ENCODE measurements at regions not wholly inside any gene's neighbourhood (a gene's known extent, or its start where the extent isn't known, plus 50 kb on each side); places are given as distances from the start of the nearest gene placed in this dataset.

GRCh38 chr1:88035578-88035977, 648.5 kb upstream of the PKN2 start:
- H3K4me1 ChIP-seq, result no peaks in the 10 kb centered on the region
- no peak overlapping the region for H3K4me3 ChIP-seq
- H3K9me3 ChIP-seq, result peaks cover 0 to 21% (median 3%) of the 10 kb centered on the region in 3 donors
- intact Hi-C loops (cut with DNase I), result no loop called here
- H3K27me3 ChIP-seq, result no peaks in the 10 kb centered on the region
- no peaks in the 10 kb centered on the region for H3K36me3 ChIP-seq
- WGBS, 2 donors, result 82 to 96% methylated on average over 4 to 8 of the region's 8 CpGs
- TF ChIP-seq, protein P1, sequence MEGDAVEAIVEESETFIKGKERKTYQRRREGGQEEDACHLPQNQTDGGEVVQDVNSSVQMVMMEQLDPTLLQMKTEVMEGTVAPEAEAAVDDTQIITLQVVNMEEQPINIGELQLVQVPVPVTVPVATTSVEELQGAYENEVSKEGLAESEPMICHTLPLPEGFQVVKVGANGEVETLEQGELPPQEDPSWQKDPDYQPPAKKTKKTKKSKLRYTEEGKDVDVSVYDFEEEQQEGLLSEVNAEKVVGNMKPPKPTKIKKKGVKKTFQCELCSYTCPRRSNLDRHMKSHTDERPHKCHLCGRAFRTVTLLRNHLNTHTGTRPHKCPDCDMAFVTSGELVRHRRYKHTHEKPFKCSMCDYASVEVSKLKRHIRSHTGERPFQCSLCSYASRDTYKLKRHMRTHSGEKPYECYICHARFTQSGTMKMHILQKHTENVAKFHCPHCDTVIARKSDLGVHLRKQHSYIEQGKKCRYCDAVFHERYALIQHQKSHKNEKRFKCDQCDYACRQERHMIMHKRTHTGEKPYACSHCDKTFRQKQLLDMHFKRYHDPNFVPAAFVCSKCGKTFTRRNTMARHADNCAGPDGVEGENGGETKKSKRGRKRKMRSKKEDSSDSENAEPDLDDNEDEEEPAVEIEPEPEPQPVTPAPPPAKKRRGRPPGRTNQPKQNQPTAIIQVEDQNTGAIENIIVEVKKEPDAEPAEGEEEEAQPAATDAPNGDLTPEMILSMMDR (IDR thresholded peaks at IDR 0.05), result no peak
- TF ChIP-seq POLR2A (IDR thresholded peaks at IDR 0.05), result no peak
- no peak for DNase-seq
- no peak overlapping the region for H3K27ac ChIP-seq

DNA sequence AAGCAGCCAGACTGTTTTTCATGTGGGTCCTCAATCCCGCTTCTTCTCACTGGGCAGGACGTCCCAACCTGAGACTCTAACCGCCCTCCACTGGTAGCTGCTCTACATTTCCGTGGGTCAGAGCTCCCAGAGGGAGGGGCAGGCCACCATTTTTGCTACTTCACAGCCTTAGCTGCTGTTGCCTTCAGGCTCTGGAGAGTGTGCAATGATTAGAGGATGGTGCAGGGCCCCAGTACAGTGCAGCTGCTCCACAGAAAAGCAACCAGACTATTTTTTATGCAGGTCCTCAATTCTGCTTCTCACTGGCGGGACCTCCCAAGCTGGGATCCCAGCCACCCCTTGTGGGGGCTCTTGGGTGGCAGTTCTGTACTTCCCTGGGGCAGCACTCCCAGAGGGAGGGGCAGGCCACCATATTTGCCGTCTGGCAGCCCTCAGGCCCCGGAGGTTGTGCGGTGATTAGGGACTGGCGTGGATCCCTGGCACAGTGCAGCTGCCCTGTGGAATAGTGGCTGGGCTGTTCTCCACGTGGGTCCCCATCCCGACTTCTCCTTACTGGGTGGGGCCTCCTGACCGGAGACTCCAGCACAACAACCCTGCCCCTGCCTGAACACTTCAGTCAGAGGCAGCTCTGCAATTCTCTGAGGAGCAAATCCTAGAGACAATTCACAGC, 647.6 kb upstream of the PKN2 start:
- Histone ChIP-seq H3K9me3 (peaks cover 0 to 26% (median 3%) of the 10 kb centered on the region in 3 donors), H3K4me3 (no peak overlapping the region), H3K36me3 (no peaks in the 10 kb centered on the region), H3K27ac (no peak overlapping the region), H3K4me1 (no peaks in the 10 kb centered on the region), H3K27me3 (no peaks in the 10 kb centered on the region)
- TF ChIP-seq, protein P1 (IDR thresholded peaks at IDR 0.05), result no peak
- no peak for TF ChIP-seq POLR2A (IDR thresholded peaks at IDR 0.05)
- 95% methylated on average over 4 of the region's 12 CpGs; no CpG with 5 or more reads in 1 of the 2 donors for WGBS, 2 donors
- intact Hi-C loops (cut with DNase I), result no loop called here
- DNase-seq, result no peak

DNA sequence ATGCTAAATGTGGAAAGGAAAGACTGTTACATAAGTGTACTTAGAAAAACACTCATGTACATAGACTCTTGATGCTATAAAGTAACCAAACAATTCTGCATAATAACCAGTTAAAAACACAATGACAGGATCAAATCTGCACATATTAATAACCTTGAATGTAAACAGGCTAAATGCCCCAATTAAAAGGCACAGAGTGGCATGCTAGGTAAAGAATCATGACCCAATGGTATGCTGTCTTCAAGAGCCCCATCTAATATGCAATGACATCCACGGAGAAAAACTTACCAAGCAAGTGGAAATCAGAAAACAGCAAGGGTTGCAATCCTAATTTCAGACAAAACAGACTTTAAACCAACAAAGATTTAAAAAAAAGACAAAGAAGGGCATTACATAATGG, 644.8 kb upstream of the PKN2 start:
- 83 to 93% methylated on average over 1 of the region's 1 CpG for WGBS, 2 donors
- H3K27me3 ChIP-seq, result no peaks in the 10 kb centered on the region
- DNase-seq, result no peak
- TF ChIP-seq, protein P1 (IDR thresholded peaks at IDR 0.05), result no peak
- TF ChIP-seq POLR2A (IDR thresholded peaks at IDR 0.05), result no peak
- no peak overlapping the region for H3K4me3 ChIP-seq
- no peaks in the 10 kb centered on the region for H3K36me3 ChIP-seq
- no peaks in the 10 kb centered on the region for H3K4me1 ChIP-seq
- no peak overlapping the region for H3K27ac ChIP-seq
- peaks cover 0 to 26% (median 3%) of the 10 kb centered on the region in 3 donors for H3K9me3 ChIP-seq
- intact Hi-C loops (cut with DNase I), result no loop called here

GRCh38 chr1:88043834-88044233, 640.2 kb upstream of the PKN2 start:
- DNase-seq, result no peak
- Histone ChIP-seq H3K27ac (no peak overlapping the region), H3K9me3 (peaks cover 0 to 22% (median 2%) of the 10 kb centered on the region in 3 donors), H3K4me3 (no peak overlapping the region), H3K27me3 (no peaks in the 10 kb centered on the region), H3K36me3 (no peaks in the 10 kb centered on the region), H3K4me1 (no peaks in the 10 kb centered on the region)
- TF ChIP-seq, protein P1 (IDR thresholded peaks at IDR 0.05), result no peak
- no peak for TF ChIP-seq POLR2A (IDR thresholded peaks at IDR 0.05)
- intact Hi-C loops (cut with DNase I), result no loop called here

GRCh38 chr1:88052167-88052566, 631.9 kb upstream of the PKN2 start:
- H3K36me3 ChIP-seq, result no peaks in the 10 kb centered on the region
- WGBS, 2 donors, result 75 to 100% methylated on average over 1 of the region's 1 CpG
- H3K9me3 ChIP-seq, result no peaks in the 10 kb centered on the region
- no peak for DNase-seq
- no peak overlapping the region for H3K4me3 ChIP-seq
- H3K4me1 ChIP-seq, result no peaks in the 10 kb centered on the region
- H3K27ac ChIP-seq, result no peak overlapping the region
- H3K27me3 ChIP-seq, result no peaks in the 10 kb centered on the region
- TF ChIP-seq, protein P1 (IDR thresholded peaks at IDR 0.05), result no peak
- no peak for TF ChIP-seq POLR2A (IDR thresholded peaks at IDR 0.05)
- intact Hi-C loops (cut with DNase I), result no loop called here
